Kidney glomerular epithelial cell (primary cell): ENCODE measurements at regions not wholly inside any gene's neighbourhood (a gene's known extent, or its start where the extent isn't known, plus 50 kb on each side); places are given as distances from the start of the nearest gene placed in this dataset.
A peak's percentile ranks its signal among the peaks of the same experiment; 100 is the strongest.

ENCODE experiments used
- DNase-seq: peaks from one replicate; lab custom pipeline; 2025; lab: John Stamatoyannopoulos, UW

GRCh38 chr3:55175423-55175822, 247.6 kb upstream of the LRTM1 start:
- no peak for DNase-seq

- no peak for DNase-seq
These were observed 246.9 kb upstream of the LRTM1 start for GRCh38 chr3:55174747-55175146.

GRCh38 chr3:55173504-55173903, 245.6 kb upstream of the LRTM1 start:
- no peak for DNase-seq

GRCh38 chr3:55172913-55173312, 245.1 kb upstream of the LRTM1 start:
- no peak for DNase-seq

GRCh38 chr3:55170444-55170843, 242.6 kb upstream of the LRTM1 start:
- no peak for DNase-seq

GRCh38 chr3:55169608-55170072, 241.8 kb upstream of the LRTM1 start:
- DNase-seq: peak; percentile 85

- no peak for DNase-seq
These were observed 241.3 kb upstream of the LRTM1 start for GRCh38 chr3:55169161-55169560.

GRCh38 chr3:55167586-55168317, 239.9 kb upstream of the LRTM1 start:
- DNase-seq: no peak

- DNase-seq: no peak
These were observed 239.0 kb upstream of the LRTM1 start for GRCh38 chr3:55166576-55167555.

- no peak for DNase-seq
These were observed 238.0 kb upstream of the LRTM1 start for GRCh38 chr3:55165704-55166405.

GRCh38 chr3:55165278-55165677, 237.4 kb upstream of the LRTM1 start:
- no peak for DNase-seq

- DNase-seq: no peak
These were observed 237.0 kb upstream of the LRTM1 start for GRCh38 chr3:55164876-55165275.

- DNase-seq: no peak
These were observed 236.3 kb upstream of the LRTM1 start for GRCh38 chr3:55164191-55164590.

GRCh38 chr3:55163421-55163820, 235.6 kb upstream of the LRTM1 start:
- no peak for DNase-seq

- DNase-seq: peak; percentile 77
These were observed 234.4 kb upstream of the LRTM1 start for GRCh38 chr3:55162031-55162795.

- DNase-seq: no peak
These were observed 233.4 kb upstream of the LRTM1 start for GRCh38 chr3:55161231-55161630.

GRCh38 chr3:55160241-55160983, 232.6 kb upstream of the LRTM1 start:
- DNase-seq: peak; percentile 98

GRCh38 chr3:55159711-55160110, 231.9 kb upstream of the LRTM1 start:
- DNase-seq: peak; percentile 35

GRCh38 chr3:55159016-55159415, 231.2 kb upstream of the LRTM1 start:
- DNase-seq: no peak

GRCh38 chr3:55158345-55158744, 230.5 kb upstream of the LRTM1 start:
- no peak for DNase-seq

GRCh38 chr3:55157731-55158130, 229.9 kb upstream of the LRTM1 start:
- DNase-seq: no peak
